AG09319 (cell line): ENCODE measurements at regions not wholly inside any gene's neighbourhood (a gene's known extent, or its start where the extent isn't known, plus 50 kb on each side); places are given as distances from the start of the nearest gene placed in this dataset.

Source experiments
- DNase-seq: peaks from one replicate; pipeline ENCODE4 v3.0.0-alpha.2; 2010; ENCODE audit warnings: low read depth; ENCODE audit errors: extremely low read depth
- CTCF ChIP-seq: IDR thresholded peaks from 2 replicates; pipeline ENCODE4 v1.5.1; 2011; ENCODE audit warnings: low read depth, mild to moderate bottlenecking, inconsistent platforms, low read length, moderate library complexity

GRCh38 chr5:35478856-35479682, 138.6 kb upstream of the SPEF2 start:
- TF ChIP-seq CTCF: no peak
- DNase-seq: no peak

DNA sequence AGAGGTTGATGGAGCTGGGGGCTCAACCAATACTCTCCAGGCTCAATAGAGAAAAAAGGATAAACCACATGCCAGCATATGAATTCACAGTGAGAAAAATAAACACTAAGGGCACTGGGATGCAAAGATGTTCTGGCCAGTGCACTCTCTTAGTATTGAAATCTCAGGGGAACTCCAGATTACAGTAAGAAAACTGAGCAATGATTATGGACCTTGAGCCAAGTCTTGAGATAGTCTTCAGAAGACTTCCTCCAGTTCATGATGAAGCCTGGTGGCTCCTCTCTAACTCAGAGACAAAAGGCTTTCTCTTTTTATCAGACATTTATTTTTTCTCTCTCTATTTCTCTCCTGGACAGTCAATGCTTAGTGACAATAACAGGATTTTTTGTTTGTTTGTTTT, 139.8 kb upstream of the SPEF2 start:
- TF ChIP-seq CTCF: no peak

DNA sequence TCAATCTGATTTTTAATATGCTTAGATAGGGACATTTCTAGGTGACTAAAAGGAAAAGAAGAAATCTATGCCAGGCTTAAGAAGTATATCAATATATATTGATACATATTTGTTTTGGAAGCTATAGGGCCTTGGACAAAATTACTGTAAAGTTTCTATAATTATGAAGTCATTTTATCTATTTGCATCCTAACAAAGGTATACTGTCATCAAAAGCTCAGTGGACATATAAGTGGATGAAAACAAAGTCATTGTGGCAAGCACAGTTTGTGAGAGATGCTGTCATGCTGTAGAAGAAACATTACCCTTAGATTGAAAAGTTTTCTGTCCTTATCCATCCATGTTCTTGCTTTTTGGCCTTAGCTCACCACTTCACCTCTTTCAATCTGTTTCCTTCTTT, 140.3 kb upstream of the SPEF2 start:
- no peak for TF ChIP-seq CTCF
- no peak for DNase-seq

More for the DNA sequence above, 139.8 kb upstream of the SPEF2 start:
- no peak for DNase-seq

DNA sequence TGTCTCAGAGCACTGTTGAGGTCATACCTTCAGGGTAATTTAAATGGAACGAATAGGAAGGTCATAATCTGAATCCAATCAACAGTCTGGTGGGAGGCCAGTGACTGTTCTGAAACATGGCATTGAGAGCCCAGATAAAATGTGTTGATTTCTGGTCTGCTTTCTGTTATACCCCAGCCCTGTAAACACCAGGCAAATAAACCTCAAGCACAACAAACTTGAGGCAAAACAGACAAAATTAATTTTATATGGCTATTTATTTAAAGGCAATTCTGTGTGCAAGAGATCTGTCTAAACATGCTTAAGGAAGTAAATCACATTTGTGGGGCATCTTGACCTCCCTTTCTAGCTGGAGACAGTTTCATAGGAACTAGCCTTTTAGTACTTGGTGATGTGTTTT, 140.9 kb upstream of the SPEF2 start:
- no peak for DNase-seq
- no peak for TF ChIP-seq CTCF

- DNase-seq: no peak
- TF ChIP-seq CTCF: no peak
Measured at GRCh38 chr5:35476036-35476435, 141.6 kb upstream of the SPEF2 start.

- no peak for TF ChIP-seq CTCF
- no peak for DNase-seq
Measured at GRCh38 chr5:35473589-35473988, 144.1 kb upstream of the SPEF2 start.

GRCh38 chr5:35470866-35471265, 146.8 kb upstream of the SPEF2 start:
- no peak for DNase-seq
- no peak for TF ChIP-seq CTCF
